ENCODE measurements at regions not wholly inside any gene's neighbourhood (a gene's known extent, or its start where the extent isn't known, plus 50 kb on each side); places are given as distances from the start of the nearest gene placed in this dataset.

DNA sequence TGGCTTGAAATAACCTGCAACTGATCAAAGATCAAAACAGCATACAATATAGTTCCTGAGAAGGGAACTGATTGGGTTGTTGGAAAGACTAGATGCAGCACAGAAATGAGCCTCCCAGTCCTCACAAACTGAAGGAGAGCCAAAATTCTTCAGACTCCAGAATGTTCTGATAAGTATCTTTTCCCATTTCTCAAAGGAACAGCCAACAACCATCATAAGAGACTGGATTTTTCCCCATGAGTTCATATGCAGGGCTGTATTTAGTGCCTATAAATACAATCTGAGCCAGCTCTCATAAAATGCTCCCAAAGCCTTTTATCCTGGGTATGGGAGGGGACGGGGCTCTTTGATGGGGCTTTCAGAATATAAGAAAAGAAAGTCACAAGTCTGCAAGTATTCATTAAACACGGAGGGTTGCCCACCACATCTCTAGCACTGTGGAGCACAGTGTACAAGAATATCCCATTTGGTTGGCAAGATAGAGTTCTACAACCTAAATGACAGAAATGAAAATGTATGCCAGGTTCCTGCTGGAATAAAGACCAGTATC, 50.7 kb upstream of the LYVE1 start:
- TF ChIP-seq EZH2 (IDR thresholded peaks at IDR 0.05; ENCODE audit: borderline replicate concordance, low read depth, low read length, severe bottlenecking) (no peak), POLR2AphosphoS5 (IDR thresholded peaks at IDR 0.05; ENCODE audit: insufficient read depth, low read depth, low read length) (no peak), POLR2A (IDR thresholded peaks at IDR 0.05; ENCODE audit: low read depth, low read length) (no peak)
- TF ChIP-seq, protein P1, sequence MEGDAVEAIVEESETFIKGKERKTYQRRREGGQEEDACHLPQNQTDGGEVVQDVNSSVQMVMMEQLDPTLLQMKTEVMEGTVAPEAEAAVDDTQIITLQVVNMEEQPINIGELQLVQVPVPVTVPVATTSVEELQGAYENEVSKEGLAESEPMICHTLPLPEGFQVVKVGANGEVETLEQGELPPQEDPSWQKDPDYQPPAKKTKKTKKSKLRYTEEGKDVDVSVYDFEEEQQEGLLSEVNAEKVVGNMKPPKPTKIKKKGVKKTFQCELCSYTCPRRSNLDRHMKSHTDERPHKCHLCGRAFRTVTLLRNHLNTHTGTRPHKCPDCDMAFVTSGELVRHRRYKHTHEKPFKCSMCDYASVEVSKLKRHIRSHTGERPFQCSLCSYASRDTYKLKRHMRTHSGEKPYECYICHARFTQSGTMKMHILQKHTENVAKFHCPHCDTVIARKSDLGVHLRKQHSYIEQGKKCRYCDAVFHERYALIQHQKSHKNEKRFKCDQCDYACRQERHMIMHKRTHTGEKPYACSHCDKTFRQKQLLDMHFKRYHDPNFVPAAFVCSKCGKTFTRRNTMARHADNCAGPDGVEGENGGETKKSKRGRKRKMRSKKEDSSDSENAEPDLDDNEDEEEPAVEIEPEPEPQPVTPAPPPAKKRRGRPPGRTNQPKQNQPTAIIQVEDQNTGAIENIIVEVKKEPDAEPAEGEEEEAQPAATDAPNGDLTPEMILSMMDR (IDR thresholded peaks at IDR 0.05; ENCODE audit: extremely low read depth in 1 of 2, insufficient read depth in 1 of 2, low read depth in 1 of 2, low read length in 2 of 2), result no peak
- TF ChIP-seq, protein P2, sequence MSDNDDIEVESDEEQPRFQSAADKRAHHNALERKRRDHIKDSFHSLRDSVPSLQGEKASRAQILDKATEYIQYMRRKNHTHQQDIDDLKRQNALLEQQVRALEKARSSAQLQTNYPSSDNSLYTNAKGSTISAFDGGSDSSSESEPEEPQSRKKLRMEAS (IDR thresholded peaks at IDR 0.05; ENCODE audit: insufficient read depth, insufficient read length), result no peak
